Heart right ventricle (tissue), 16 donors: ENCODE measurements at regions not wholly inside any gene's neighbourhood (a gene's known extent, or its start where the extent isn't known, plus 50 kb on each side); places are given as distances from the start of the nearest gene placed in this dataset.
A peak's percentile ranks its signal among the peaks of the same experiment; 100 is the strongest.
"Not testable (repeated sequence)": the region's sequence is repeated elsewhere in the genome, so short reads cannot be mapped to it uniquely, and the experiment has no call there.

Source experiments
- ATAC-seq, 8 donors: fragments of 200-7000 bp; cut with Tn5 transposase; one replicate each; pipeline ENCODE4 v1.9.1; 2020; ENCODE audit warnings: mild to moderate bottlenecking in 8 of 8, moderate library complexity in 8 of 8, moderate number of reproducible peaks in 1 of 8
- DNase-seq, 2 donors: peaks; one replicate each; pipeline ENCODE4 v3.0.0-alpha.2; 2020
- H3K27ac ChIP-seq, 10 donors: fragments of 200-600 bp; sonication (generic) in 2 of 10; one replicate each; pipeline versions ENCODE4 v1.5.0 to v1.8.0; 2020 to 2022; ENCODE audit warnings: mild to moderate bottlenecking in 3 of 10
- H3K27me3 ChIP-seq, 7 donors: fragments of 200-600 bp; one replicate each; pipeline ENCODE4 v1.8.0; 2021 to 2022; ENCODE audit warnings: mild to moderate bottlenecking in 2 of 7
- H3K36me3 ChIP-seq, 9 donors: fragments of 200-600 bp; sonication (generic) in 1 of 9; one replicate each; pipeline versions ENCODE4 v1.5.0 to v1.8.0; 2020 to 2022; ENCODE audit warnings: mild to moderate bottlenecking in 2 of 9
- H3K4me1 ChIP-seq, 9 donors: fragments of 200-600 bp; sonication (generic) in 1 of 9; one replicate each; pipeline versions ENCODE4 v1.5.0 to v1.8.0; 2020 to 2022; ENCODE audit warnings: mild to moderate bottlenecking in 4 of 9
- H3K4me3 ChIP-seq, 10 donors: fragments of 200-600 bp; sonication (generic) in 2 of 10; one replicate each; pipeline versions ENCODE4 v1.5.0 to v1.8.0; 2020 to 2022; ENCODE audit warnings: mild to moderate bottlenecking in 7 of 10, moderate library complexity in 2 of 10
- H3K9me3 ChIP-seq, 11 donors: fragments of 200-600 bp in 10 of 11; sonication (generic) in 2 of 11; one replicate each; pipeline versions ENCODE4 v1.5.0 to v1.8.0; 2013 to 2022; ENCODE audit warnings: mild to moderate bottlenecking in 2 of 11, control low read depth in 1 of 11, moderate library complexity in 1 of 11
- WGBS, 2 donors: extraction: QIAGEN DNeasy Blood & Tissue Kit; methylation state at CpG; one replicate each; pipeline ENCODE4 v1.1.7; 2013; ENCODE audit warnings: inconsistent platforms in 1 of 2; 5-methylcytosine and 5-hydroxymethylcytosine counted together
- intact Hi-C, 10 donors: fragments of 100-400 bp; cut with DNase I; formaldehyde crosslinking; loops; one replicate each; pipeline versions ENCODE4 v1.11.1 to v1.14.2; 2022
- donor health status: Arrhythmogenic right ventricular cardiomyopathy.
- donor health status: ischemic (EF 13 %, LVEDD 7.1; RV severe dilation, severe dysfunction).
- donor health status: healthy with polysubstance abuse.
- donor health status: DM: no; HTN: yes; CAD: no.
- donor health status: DM: no; HTN: no; CAD: no.
- donor health status: ischemic (EF 25% LVEDD 6.9; RV normal size, moderate dysfunction).
- donor health status: ischemic (EF 25% LVEDD 5.7; RV mildly dilated, moderate dysfunction).
- donor health status: healthy.
- donor health status: DM: yes; HTN: yes; CAD: no.
- donor health status: Ischemic cardiomyopathy.
- donor health status: ischemic (EF 35%, LVEDD 5.7; RV mildly dilated, moderate dysfunction).
- donor health status: nonischemic (EF 11% LVEDD 7.7; RV severe dilation, severe dysfunction).
- donor health status: DM: yes; HTN: yes; CAD: no.
- donor health status: PGD.
- donor health status: ischemic (EF 29% LVEDD 5.4; RV normal size, mild dysfunction).
- donor health status: nonischemic (EF 23%, LVEDD 6.1; RV moderate dilation, normal function).

DNA sequence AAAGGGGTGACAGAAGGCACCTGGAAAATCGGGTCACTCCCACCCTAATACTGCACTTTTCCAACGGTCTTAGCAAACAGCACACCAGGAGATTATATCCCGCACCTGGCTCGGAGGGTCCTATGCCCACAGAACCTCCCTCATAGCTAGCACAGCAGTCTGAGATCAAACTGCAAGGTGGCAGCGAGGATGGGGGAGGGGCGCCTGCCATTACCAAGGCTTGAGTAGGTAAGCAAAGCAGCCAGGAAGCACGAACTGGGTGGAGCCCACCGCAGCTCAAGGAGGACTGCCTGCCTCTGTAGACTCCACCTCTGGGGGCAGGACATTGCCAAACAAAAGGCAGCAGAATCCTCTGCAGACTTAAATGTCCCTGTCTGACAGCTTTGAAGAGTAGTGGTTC lies 101.8 kb downstream of the TBX20 start:
- intact Hi-C loops, H3K27me3 ChIP-seq, H3K36me3 ChIP-seq, H3K4me1 ChIP-seq, ATAC-seq, DNase-seq, H3K4me3 ChIP-seq, H3K27ac ChIP-seq: not testable (repeated sequence)
- H3K9me3 ChIP-seq, result peaks cover 0 to 25% (median 0%) of the 10 kb centered on the region in 11 donors
- 91 to 94% methylated on average over 8 of the region's 8 CpGs for WGBS, 2 donors

DNA sequence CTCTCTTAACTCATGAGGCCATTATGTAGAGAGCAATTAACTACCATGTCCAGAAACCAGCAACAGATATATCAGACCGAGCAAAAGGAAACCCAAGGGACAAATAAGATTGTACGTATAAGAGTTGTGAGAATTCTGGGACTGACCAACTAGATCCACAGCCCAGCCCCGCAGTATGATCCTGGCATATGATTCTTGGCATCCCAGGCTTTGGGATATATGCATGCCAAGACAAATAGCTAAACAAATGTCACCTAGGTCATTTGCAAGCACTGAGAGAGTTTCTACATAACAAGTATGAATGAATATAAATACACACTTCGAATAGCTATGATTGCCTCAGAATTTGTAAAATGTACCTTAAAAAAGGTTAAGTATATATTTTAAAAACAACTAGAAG lies 105.9 kb downstream of the TBX20 start:
- H3K4me3 ChIP-seq, H3K4me1 ChIP-seq, H3K36me3 ChIP-seq, DNase-seq, intact Hi-C loops, H3K27me3 ChIP-seq, ATAC-seq: not testable (repeated sequence)
- Histone ChIP-seq H3K9me3 (peaks cover 0 to 12% (median 0%) of the 10 kb centered on the region in 11 donors), H3K27ac (peak overlapping the region in 1 of 10 donors; percentile 41)
- WGBS, 2 donors, result 34 to 41% methylated on average over 4 of the region's 4 CpGs

DNA sequence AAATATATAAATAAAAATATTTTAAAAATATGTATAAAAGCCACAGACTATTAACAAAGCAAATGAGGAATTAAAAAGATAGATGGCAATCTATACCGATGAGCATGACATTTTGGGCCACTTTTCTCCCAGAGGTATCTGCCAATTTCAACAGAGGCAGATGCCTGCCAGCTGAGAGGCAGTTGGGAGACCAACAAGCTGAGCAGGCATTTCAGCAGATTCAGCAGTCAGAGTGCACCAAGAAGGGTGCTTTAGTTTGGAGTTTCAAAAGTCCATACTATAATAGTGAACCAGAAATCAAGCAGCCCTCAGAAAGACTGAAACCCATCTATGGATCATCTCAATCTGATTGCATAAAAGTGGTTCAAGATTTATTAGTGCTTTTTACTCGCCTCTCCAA lies 104.8 kb upstream of the DPY19L1 start:
- H3K4me1 ChIP-seq, intact Hi-C loops, H3K9me3 ChIP-seq, H3K27me3 ChIP-seq, DNase-seq, H3K4me3 ChIP-seq, H3K36me3 ChIP-seq: not testable (repeated sequence)
- peak overlapping the region in 1 of 10 donors; percentile 46 for H3K27ac ChIP-seq
- WGBS, 2 donors, result 59 to 62% methylated on average over 2 of the region's 2 CpGs
- ATAC-seq, result peak in 1 of 8 donors; percentile 31

DNA sequence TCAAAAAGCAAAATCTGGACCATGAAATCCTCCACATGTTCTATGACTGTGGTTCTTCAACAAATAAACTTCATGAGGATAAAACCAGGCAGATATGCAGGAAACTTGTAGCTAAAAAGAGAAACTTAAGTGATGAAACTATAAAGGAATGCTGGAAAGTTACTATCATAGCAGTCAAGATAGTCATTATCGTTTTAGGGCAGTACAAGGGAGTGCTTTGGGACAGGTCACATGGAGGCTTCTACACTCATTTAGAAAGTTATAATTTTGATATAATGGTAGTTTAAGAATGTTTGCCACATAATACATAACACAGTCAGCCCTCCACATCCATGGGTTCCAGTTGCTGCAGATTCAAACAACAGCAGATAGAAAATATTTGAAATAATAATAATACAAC lies 102.0 kb upstream of the DPY19L1 start:
- peak in 4 of 8 donors; percentile 46 to 79 (median 56) for ATAC-seq

DNA sequence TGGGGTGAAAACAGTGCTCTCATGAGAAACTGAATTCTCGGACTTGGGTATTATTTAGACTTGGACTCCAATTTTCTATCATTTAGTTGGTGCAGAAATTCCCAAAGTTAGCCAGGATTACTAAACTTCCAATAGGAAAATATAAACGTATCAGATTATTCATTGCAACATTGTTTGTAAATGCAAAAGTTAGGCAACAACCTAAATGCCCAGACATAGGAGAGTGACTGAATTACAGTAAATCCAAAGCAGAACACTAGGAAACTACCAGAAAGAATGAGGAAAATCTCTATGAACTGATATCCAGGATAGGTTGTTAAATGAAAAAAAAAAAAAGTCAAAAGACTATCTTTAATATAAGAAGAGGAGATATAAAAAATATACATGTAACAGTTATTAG lies 96.2 kb upstream of the DPY19L1 start:
- 88 to 90% methylated on average over 2 of the region's 2 CpGs for WGBS, 2 donors
- ATAC-seq, H3K27me3 ChIP-seq, intact Hi-C loops, H3K36me3 ChIP-seq, H3K4me3 ChIP-seq, DNase-seq, H3K27ac ChIP-seq, H3K9me3 ChIP-seq, H3K4me1 ChIP-seq: not testable (repeated sequence)

More for the DNA sequence above, 102.0 kb upstream of the DPY19L1 start:
- 13% methylated on average over 1 of the region's 1 CpG for WGBS, 2 donors
- H3K9me3 ChIP-seq, H3K36me3 ChIP-seq, intact Hi-C loops, H3K27me3 ChIP-seq, H3K4me3 ChIP-seq, DNase-seq, H3K4me1 ChIP-seq: not testable (repeated sequence)
- peak overlapping the region in 3 of 10 donors; percentile 44 to 54 (median 51) for H3K27ac ChIP-seq

DNA sequence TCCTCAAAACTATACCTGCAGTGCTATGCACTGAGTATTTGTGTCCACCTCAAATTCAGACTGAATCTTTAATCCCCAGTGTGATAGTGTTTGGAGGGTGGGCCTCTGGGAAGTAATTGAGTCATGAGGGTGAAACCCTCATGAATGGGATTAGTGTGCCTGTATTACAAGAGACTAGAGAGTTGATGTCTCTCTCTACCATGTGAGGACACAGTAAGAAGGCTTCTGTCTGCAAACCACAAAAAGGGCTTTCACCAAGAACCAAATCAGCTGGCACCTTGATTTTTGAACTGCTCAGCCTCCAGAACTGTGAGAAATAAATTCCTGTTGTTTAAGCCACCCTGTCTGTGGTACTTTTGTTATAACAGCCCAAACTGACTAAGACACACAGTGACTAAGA lies 95.7 kb upstream of the DPY19L1 start:
- intact Hi-C loops, result not testable (repeated sequence)

DNA sequence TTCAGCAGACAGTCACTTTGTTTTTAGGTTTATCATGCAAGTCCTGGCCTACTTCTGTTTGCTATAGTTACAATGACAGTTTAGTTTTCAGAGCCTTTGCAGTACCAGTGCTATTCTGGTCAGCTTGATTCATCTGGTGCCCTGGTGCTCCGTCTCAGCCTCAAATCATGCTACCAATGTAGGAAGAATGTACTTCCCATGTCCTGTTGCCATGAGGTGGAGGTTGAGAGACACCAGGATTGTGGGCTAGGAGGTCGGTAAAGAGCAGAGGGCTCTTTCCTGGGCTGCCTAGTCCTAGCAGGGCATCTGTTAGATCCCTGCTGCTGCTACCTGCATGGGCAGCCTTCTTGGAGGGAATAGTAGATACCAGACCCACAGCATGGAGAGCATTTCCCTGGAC lies 91.4 kb upstream of the DPY19L1 start:
- peak overlapping the region in 4 of 10 donors; percentile 39 to 73 (median 60) for H3K27ac ChIP-seq
- intact Hi-C loops, H3K4me3 ChIP-seq, H3K36me3 ChIP-seq, H3K4me1 ChIP-seq, H3K27me3 ChIP-seq, H3K9me3 ChIP-seq: not testable (repeated sequence)
- DNase-seq (peak in 1 of 2 donors; percentile 23), ATAC-seq (peak in 5 of 8 donors; percentile 55 to 88 (median 81))
- WGBS, 2 donors, result 67 to 73% methylated on average over 2 of the region's 2 CpGs

More for the DNA sequence above, 95.7 kb upstream of the DPY19L1 start:
- H3K9me3 ChIP-seq, H3K27ac ChIP-seq, H3K27me3 ChIP-seq, ATAC-seq, H3K4me1 ChIP-seq, H3K36me3 ChIP-seq, H3K4me3 ChIP-seq, DNase-seq: not testable (repeated sequence)

DNA sequence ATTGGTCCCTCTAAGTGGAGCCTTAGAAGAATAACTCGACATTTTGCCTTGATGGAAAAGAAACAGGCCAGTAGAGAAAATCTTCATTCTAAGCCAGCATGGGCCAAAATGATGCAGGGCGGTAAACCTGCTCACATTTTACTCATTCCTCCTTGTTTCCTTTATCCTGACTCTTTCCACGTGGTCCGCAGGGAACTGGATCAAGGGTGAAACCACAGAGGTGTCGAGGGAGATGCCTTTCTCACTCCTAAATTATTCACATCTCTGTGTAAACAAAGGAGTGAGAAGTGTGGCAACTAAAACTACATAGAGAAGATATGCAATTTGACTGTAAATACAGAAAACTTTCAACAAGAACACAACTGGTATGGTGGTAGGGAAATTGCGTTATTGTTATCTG lies 81.2 kb upstream of the DPY19L1 start:
- H3K4me3 ChIP-seq, H3K27ac ChIP-seq, ATAC-seq, H3K4me1 ChIP-seq, H3K36me3 ChIP-seq, DNase-seq, H3K27me3 ChIP-seq, intact Hi-C loops, H3K9me3 ChIP-seq: not testable (repeated sequence)
- 56 to 60% methylated on average over 6 of the region's 6 CpGs for WGBS, 2 donors

DNA sequence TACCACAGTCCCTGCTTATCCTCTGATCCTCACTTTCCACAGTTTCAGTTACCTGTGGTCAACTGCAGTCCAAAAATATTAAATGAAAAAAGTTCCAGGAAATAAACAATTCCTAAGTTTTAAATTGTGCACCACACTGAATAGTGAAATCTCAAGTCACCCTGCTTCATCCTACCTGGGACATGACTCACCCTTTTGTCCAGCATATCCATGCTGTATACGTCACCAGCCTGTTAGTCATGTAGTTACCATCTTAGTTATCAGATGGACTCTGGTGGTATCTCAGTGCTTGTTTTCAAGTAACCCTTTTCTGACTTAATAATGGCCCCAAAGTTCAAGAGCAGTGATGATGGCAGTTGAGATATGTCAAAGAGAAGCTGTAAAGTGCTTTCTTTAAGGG lies 69.4 kb upstream of the DPY19L1 start:
- H3K4me3 ChIP-seq, H3K27me3 ChIP-seq, intact Hi-C loops, H3K27ac ChIP-seq, DNase-seq, H3K4me1 ChIP-seq, H3K9me3 ChIP-seq: not testable (repeated sequence)
- peak in 1 of 8 donors; percentile 31 for ATAC-seq
- 65 to 76% methylated on average over 1 of the region's 1 CpG for WGBS, 2 donors
- H3K36me3 ChIP-seq, result peaks cover 0 to 11% (median 0%) of the 10 kb centered on the region in 9 donors

DNA sequence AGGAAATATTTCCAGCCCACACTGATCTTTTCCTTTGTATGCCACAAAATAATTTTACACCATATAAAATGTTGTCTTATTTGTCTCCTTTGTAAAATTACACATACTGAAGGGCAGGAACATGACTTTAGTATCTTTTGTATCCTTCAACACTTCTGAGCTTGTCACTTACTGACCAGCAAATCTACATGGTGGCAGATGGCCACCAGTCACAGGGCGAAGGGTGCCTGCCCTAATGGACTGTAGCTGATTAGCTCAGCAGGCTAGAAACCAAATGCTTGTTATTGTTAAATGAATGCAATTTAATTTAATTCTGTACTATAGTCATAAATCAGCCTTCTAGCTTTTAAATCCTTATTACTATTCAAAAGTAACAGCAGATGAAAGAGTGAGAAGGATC lies 68.2 kb upstream of the DPY19L1 start:
- H3K9me3 ChIP-seq, H3K27me3 ChIP-seq, H3K4me1 ChIP-seq, intact Hi-C loops, H3K27ac ChIP-seq, H3K4me3 ChIP-seq, H3K36me3 ChIP-seq: not testable (repeated sequence)
- peak in 5 of 8 donors; percentile 53 to 82 (median 75) for ATAC-seq
- peak in 1 of 2 donors; percentile 9 for DNase-seq
- 57 to 76% methylated on average over 1 of the region's 1 CpG for WGBS, 2 donors

DNA sequence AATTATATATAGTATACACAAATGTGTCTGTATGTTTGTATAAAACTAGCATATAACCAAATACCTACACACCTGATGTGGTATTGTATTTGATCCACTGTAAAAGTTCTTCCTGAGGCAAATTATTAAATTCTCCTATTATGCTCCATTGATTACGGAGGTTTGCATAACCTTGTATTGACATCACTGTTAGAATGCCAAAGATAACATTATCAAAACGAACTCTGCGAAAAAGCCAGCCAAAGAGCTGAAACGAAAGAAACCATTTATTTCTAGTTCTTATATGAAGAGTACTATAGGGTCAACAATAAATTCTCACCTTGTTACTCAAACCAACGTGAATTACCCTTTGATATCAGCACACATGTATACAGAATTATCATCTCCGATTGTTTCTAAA lies 65.6 kb upstream of the DPY19L1 start:
- H3K9me3 ChIP-seq, DNase-seq, ATAC-seq, intact Hi-C loops, H3K27ac ChIP-seq, H3K27me3 ChIP-seq, H3K4me1 ChIP-seq, H3K36me3 ChIP-seq, H3K4me3 ChIP-seq: not testable (repeated sequence)
- 64 to 77% methylated on average over 6 of the region's 6 CpGs for WGBS, 2 donors

DNA sequence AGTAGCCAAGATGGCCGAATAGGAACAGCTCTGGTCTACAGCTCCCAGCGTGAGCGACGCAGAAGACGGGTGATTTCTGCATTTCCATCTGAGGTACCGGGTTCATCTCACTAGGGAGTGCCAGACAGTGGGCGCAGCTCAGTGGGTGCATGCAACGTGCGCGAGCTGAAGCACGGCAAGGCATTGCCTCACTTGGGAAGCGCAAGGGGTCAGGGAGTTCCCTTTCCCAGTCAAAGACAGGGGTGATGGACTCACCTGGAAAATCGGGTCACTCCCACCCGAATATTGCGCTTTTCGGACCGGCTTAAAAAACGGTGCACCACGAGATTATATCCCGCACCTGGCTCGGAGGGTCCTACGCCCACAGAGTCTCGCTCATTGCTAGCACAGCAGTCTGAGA lies 55.7 kb upstream of the DPY19L1 start:
- intact Hi-C loops, result not testable (repeated sequence)

More for the DNA sequence above, 55.7 kb upstream of the DPY19L1 start:
- not testable (repeated sequence) for H3K27me3 ChIP-seq, DNase-seq, H3K27ac ChIP-seq, H3K4me3 ChIP-seq, H3K4me1 ChIP-seq, H3K36me3 ChIP-seq, H3K9me3 ChIP-seq, ATAC-seq
- 90 to 96% methylated on average over 23 of the region's 23 CpGs for WGBS, 2 donors
